ENCODE measurements at regions not wholly inside any gene's neighbourhood (a gene's known extent, or its start where the extent isn't known, plus 50 kb on each side); places are given as distances from the start of the nearest gene placed in this dataset.
"Not testable (repeated sequence)": the region's sequence is repeated elsewhere in the genome, so short reads cannot be mapped to it uniquely, and the experiment has no call there.

GRCh38 chr1:207196135-207196534 lies 92.1 kb downstream of the C4BPA start:
- not testable (repeated sequence) for H3K27ac ChIP-seq

- not testable (repeated sequence) for H3K27ac ChIP-seq
Observed at GRCh38 chr1:207201534-207201933, 97.5 kb downstream of the C4BPA start.

- TF ChIP-seq CTCF (conservative IDR thresholded peaks at IDR 0.05) = no peak
- TF ChIP-seq ZFX (IDR thresholded peaks at IDR 0.05) = no peak
Observed at GRCh38 chr1:207202480-207202879, 98.4 kb downstream of the C4BPA start.

GRCh38 chr1:207203541-207203940 lies 99.5 kb downstream of the C4BPA start:
- no peak for TF ChIP-seq ZFX (IDR thresholded peaks at IDR 0.05)
- no peak for TF ChIP-seq CTCF (conservative IDR thresholded peaks at IDR 0.05)
- H3K27ac ChIP-seq = no peak overlapping the region

More at GRCh38 chr1:207202480-207202879, 98.4 kb downstream of the C4BPA start:
- no peak overlapping the region for H3K27ac ChIP-seq

- TF ChIP-seq ZFX (IDR thresholded peaks at IDR 0.05) (no peak), CTCF (conservative IDR thresholded peaks at IDR 0.05) (no peak)
- no peak overlapping the region for H3K27ac ChIP-seq
Observed at GRCh38 chr1:207205614-207206061, 101.6 kb downstream of the C4BPA start.

GRCh38 chr1:207208691-207209090 lies 104.7 kb downstream of the C4BPA start:
- not testable (repeated sequence) for H3K27ac ChIP-seq

- TF ChIP-seq CTCF (conservative IDR thresholded peaks at IDR 0.05) = no peak
- no peak for TF ChIP-seq ZFX (IDR thresholded peaks at IDR 0.05)
- no peak overlapping the region for H3K27ac ChIP-seq
Observed at GRCh38 chr1:207214453-207214852, 107.0 kb upstream of the CD55 start.

- H3K27ac ChIP-seq = no peak overlapping the region
- no peak for TF ChIP-seq ZFX (IDR thresholded peaks at IDR 0.05)
- no peak for TF ChIP-seq CTCF (conservative IDR thresholded peaks at IDR 0.05)
Observed at GRCh38 chr1:207217778-207218511, 103.5 kb upstream of the CD55 start.

GRCh38 chr1:207218512-207219362 lies 102.7 kb upstream of the CD55 start:
- H3K27ac ChIP-seq = no peak overlapping the region
- no peak for TF ChIP-seq CTCF (conservative IDR thresholded peaks at IDR 0.05)
- no peak for TF ChIP-seq ZFX (IDR thresholded peaks at IDR 0.05)
